Endothelial cell of umbilical vein (primary cell): ENCODE measurements at regions not wholly inside any gene's neighbourhood (a gene's known extent, or its start where the extent isn't known, plus 50 kb on each side); places are given as distances from the start of the nearest gene placed in this dataset.

Experiments
- BruUV-seq: library from RNA; stranded (reverse); fragments of 400-500 nt; replicated peaks from 2 replicates; lab custom pipeline; 2021; lab: Mats Ljungman, UMichigan
- CTCF ChIA-PET: fragments of 300-600, 350-600 bp; sonication (Branson Sonifier 250); formaldehyde crosslinking; loops from one replicate; lab custom pipeline; 2021; ENCODE audit warnings: antibody characterized with exemption, inconsistent platforms; lab: Charles Lee
- POLR2A ChIA-PET: fragments of 300-600, 350-600 bp; sonication (Branson Sonifier 250); formaldehyde crosslinking; loops from one replicate; lab custom pipeline; 2021; ENCODE audit warnings: antibody characterized with exemption, inconsistent platforms; lab: Charles Lee
- DNase-seq: peaks from one replicate; pipeline ENCODE4 v3.0.0-alpha.2; 2011; ENCODE audit warnings: low read depth, low spot score
- FAIRE-seq: peaks from 2 replicates; lab custom pipeline; 2011; peaks lifted over from hg19 to GRCh38; lab: Jason Lieb, UNC
- H2AFZ ChIP-seq: 2 replicates; pipeline ENCODE4 v1.6.0; 2012; ENCODE audit warnings: low read depth, low read length, control low read depth, inconsistent platforms
- H3K27ac ChIP-seq: 2 replicates; pipeline ENCODE4 v1.5.1; 2011; ENCODE audit warnings: low read depth, mild to moderate bottlenecking, control low read depth, low read length, moderate library complexity; ENCODE audit not compliant: insufficient read depth
- H3K27me3 ChIP-seq, 2 experiments: 2 replicates each; pipeline versions ENCODE4 v1.6.0 to v1.6.1; 2011; ENCODE audit warnings: low read length in 2 of 2, mixed read lengths in 1 of 2; ENCODE audit not compliant: control insufficient read depth in 2 of 2, insufficient read depth in 2 of 2
- H3K36me3 ChIP-seq, 2 experiments: 2 replicates in 1 of 2; 3 replicates in 1 of 2; pipeline ENCODE4 v1.5.1; 2011; ENCODE audit warnings: low read length in 2 of 2, mild to moderate bottlenecking in 1 of 2, moderate library complexity in 1 of 2; ENCODE audit not compliant: control insufficient read depth in 2 of 2, insufficient read depth in 2 of 2; ENCODE audit errors: extremely low read depth in 1 of 2
- H3K4me1 ChIP-seq: 3 replicates; pipeline ENCODE4 v1.5.1; 2011; ENCODE audit warnings: mild to moderate bottlenecking, low read length; ENCODE audit not compliant: control insufficient read depth, insufficient read depth; ENCODE audit errors: extremely low read depth
- H3K4me2 ChIP-seq: 2 replicates; pipeline ENCODE4 v1.6.1; 2011; ENCODE audit warnings: low read length, control low read depth, mixed read lengths; ENCODE audit not compliant: insufficient read depth
- H3K4me3 ChIP-seq, 3 experiments: fragments of 200-600 bp in 1 of 3; sonication (generic), shearing (Covaris generic) in 1 of 3; replicated peaks in 1 of 3; 2 replicates each; pipeline ENCODE4 v1.5.1; 2011 to 2016; ENCODE audit warnings: control low read depth in 3 of 3, low read length in 3 of 3, mild to moderate bottlenecking in 2 of 3, inconsistent platforms in 1 of 3, low read depth in 1 of 3, moderate library complexity in 1 of 3; ENCODE audit not compliant: insufficient read depth in 1 of 3
- H3K79me2 ChIP-seq: 2 replicates; pipeline ENCODE4 v1.6.0; 2012; ENCODE audit warnings: low read length, inconsistent platforms; ENCODE audit not compliant: control insufficient read depth, insufficient read depth
- H3K9ac ChIP-seq: replicated peaks from 2 replicates; pipeline ENCODE3; 2011; ENCODE audit warnings: low read length, control low read depth; ENCODE audit not compliant: insufficient read depth; ENCODE audit errors: extremely low read depth
- H3K9me1 ChIP-seq: replicated peaks from 3 replicates; pipeline ENCODE4 v1.6.0; 2011; ENCODE audit warnings: mild to moderate bottlenecking, low read length; ENCODE audit not compliant: control insufficient read depth, insufficient read depth; ENCODE audit errors: extremely low read depth
- H3K9me3 ChIP-seq: replicated peaks from 2 replicates; pipeline ENCODE4 v1.5.1; 2012; ENCODE audit warnings: low read length, inconsistent platforms; ENCODE audit not compliant: control insufficient read depth, insufficient read depth
- H4K20me1 ChIP-seq: replicated peaks from 2 replicates; pipeline ENCODE3; 2011; ENCODE audit warnings: mild to moderate bottlenecking, low read length; ENCODE audit not compliant: control insufficient read depth, insufficient read depth; ENCODE audit errors: extremely low read depth
- CTCF ChIP-seq, 2 donors: IDR thresholded peaks; 1 replicate in 1 of 2; 2 replicates in 1 of 2; pipeline ENCODE4 v1.5.1; 2011; ENCODE audit warnings: low read length in 2 of 2, mild to moderate bottlenecking in 2 of 2, moderate library complexity in 2 of 2, control low read depth in 1 of 2, inconsistent platforms in 1 of 2, low read depth in 1 of 2; ENCODE audit not compliant: insufficient read depth in 1 of 2; ENCODE audit errors: extremely low read depth in 1 of 2
- FOS ChIP-seq: IDR thresholded peaks from 2 replicates; pipeline ENCODE4 v1.6.1; 2011; ENCODE audit warnings: mild to moderate bottlenecking, low read length, moderate library complexity, borderline replicate concordance; ENCODE audit not compliant: insufficient read depth
- GATA2 ChIP-seq: IDR thresholded peaks from 2 replicates; pipeline ENCODE4 v1.7.0; 2011; ENCODE audit warnings: low read depth, mild to moderate bottlenecking, moderate library complexity, mixed read lengths, low read length; ENCODE audit not compliant: insufficient read length, insufficient read depth
- JUN ChIP-seq: IDR thresholded peaks from 2 replicates; pipeline ENCODE4 v1.6.1; 2011; ENCODE audit warnings: borderline replicate concordance, low read depth; ENCODE audit not compliant: insufficient read length, insufficient read depth
- MAX ChIP-seq: IDR thresholded peaks from 2 replicates; pipeline ENCODE4 v1.6.1; 2011; ENCODE audit not compliant: insufficient read depth, insufficient read length
- POLR2AphosphoS5 ChIP-seq: IDR thresholded peaks from 2 replicates; pipeline ENCODE4 v1.6.1; 2012; ENCODE audit warnings: low read depth, mild to moderate bottlenecking, control low read depth, low read length, moderate library complexity; ENCODE audit not compliant: insufficient read depth
- dilution Hi-C: fragments of 300-500 bp; cut with MboI; formaldehyde crosslinking; loops from one replicate; pipeline ENCODE4 v1.15.0; 2019; ENCODE audit warnings: low sequenced_read_pairs; ENCODE audit not compliant: extremely low pct_ligation_motif_present
- intact Hi-C: fragments of 100-400 bp; cut with micrococcal nuclease; formaldehyde crosslinking; loops from one replicate; pipeline ENCODE4 v1.10.0; 2022

GRCh38 chr9:99445920-99446319, 223.8 kb downstream of the SEC61B start:
- FAIRE-seq, result no peak
- POLR2A ChIA-PET, result no interaction called here

More at GRCh38 chr9:99445920-99446319, 223.8 kb downstream of the SEC61B start:
- no peak for DNase-seq
- H3K9ac ChIP-seq, result no peak overlapping the region
- no peak overlapping the region for H2AFZ ChIP-seq
- no peak overlapping the region for H3K27ac ChIP-seq
- CTCF ChIA-PET, result interaction anchor here (1.1 kb wide), 1 partner anchor 146 kb away, joined by 4 read pairs; no protein-coding TSS in a partner anchor
- no peaks in the 10 kb centered on the region for H3K79me2 ChIP-seq
- no peaks in the 10 kb centered on the region for H3K9me1 ChIP-seq
- no peaks in the 10 kb centered on the region for H3K36me3 ChIP-seq
- H3K9me3 ChIP-seq, result no peaks in the 10 kb centered on the region
- intact Hi-C loops (no loop called here), dilution Hi-C loops (no loop called here)
- H3K4me2 ChIP-seq, result no peak overlapping the region
- no TSS peak for BruUV-seq
- no peaks in the 10 kb centered on the region for H4K20me1 ChIP-seq
- no peak for TF ChIP-seq MAX
- TF ChIP-seq JUN, result no peak
- no peak for TF ChIP-seq CTCF (IDR thresholded peaks at IDR 0.05; ENCODE audit: extremely low read depth in 1 of 2, insufficient read depth in 1 of 2, low read depth in 1 of 2, low read length in 2 of 2)
- TF ChIP-seq GATA2, result no peak
- no peak for TF ChIP-seq FOS
- no peak for TF ChIP-seq POLR2AphosphoS5
- no peak overlapping the region for H3K4me3 ChIP-seq
- H3K4me1 ChIP-seq, result no peaks in the 10 kb centered on the region
- peaks cover 2 to 7% of the 10 kb centered on the region in 2 experiments for H3K27me3 ChIP-seq
